ENCODE measurements at regions not wholly inside any gene's neighbourhood (a gene's known extent, or its start where the extent isn't known, plus 50 kb on each side); places are given as distances from the start of the nearest gene placed in this dataset.

GRCh38 chr3:165641569-165642310, 195.5 kb downstream of the BCHE start:
- TF ChIP-seq POLR2A (IDR thresholded peaks at IDR 0.05): no peak
- no peak for TF ChIP-seq POLR2AphosphoS5 (IDR thresholded peaks at IDR 0.05)
- TF ChIP-seq CTCF (IDR thresholded peaks at IDR 0.05): no peak
- no peak for TF ChIP-seq EP300 (IDR thresholded peaks at IDR 0.05)

Measured in suprapubic skin (tissue), 4 donors.